GM12873 (cell line): ENCODE measurements at regions not wholly inside any gene's neighbourhood (a gene's known extent, or its start where the extent isn't known, plus 50 kb on each side); places are given as distances from the start of the nearest gene placed in this dataset.

Source experiments
- CTCF ChIP-seq: IDR thresholded peaks from 2 replicates; pipeline ENCODE4 v1.5.1; 2012; ENCODE audit warnings: low read depth, mild to moderate bottlenecking, moderate library complexity, low read length, control low read depth; ENCODE audit not compliant: insufficient read depth; ENCODE audit errors: missing control alignments

- TF ChIP-seq CTCF, result no peak
Observed at GRCh38 chr5:25027526-25027925, 382.7 kb upstream of the CDH10 start.

GRCh38 chr5:25027061-25027460 lies 382.3 kb upstream of the CDH10 start:
- no peak for TF ChIP-seq CTCF

- no peak for TF ChIP-seq CTCF
Observed at GRCh38 chr5:25025831-25026230, 381.1 kb upstream of the CDH10 start.

GRCh38 chr5:25020454-25020853 lies 375.7 kb upstream of the CDH10 start:
- no peak for TF ChIP-seq CTCF

GRCh38 chr5:25009063-25009462 lies 364.3 kb upstream of the CDH10 start:
- TF ChIP-seq CTCF, result no peak

GRCh38 chr5:25006734-25007133 lies 362.0 kb upstream of the CDH10 start:
- TF ChIP-seq CTCF, result no peak

- no peak for TF ChIP-seq CTCF
Observed at GRCh38 chr5:25006237-25006636, 361.5 kb upstream of the CDH10 start.

- no peak for TF ChIP-seq CTCF
Observed at GRCh38 chr5:25005431-25005830, 360.7 kb upstream of the CDH10 start.
